ENCODE measurements at regions not wholly inside any gene's neighbourhood (a gene's known extent, or its start where the extent isn't known, plus 50 kb on each side); places are given as distances from the start of the nearest gene placed in this dataset.

GRCh38 chr2:19086231-19086651 is 272.2 kb downstream of the OSR1 start:
- BruUV-seq (replicated peaks), result no TSS peak
- no peak for FAIRE-seq

More at GRCh38 chr2:19086231-19086651, 272.2 kb downstream of the OSR1 start:
- Histone ChIP-seq H3K9me1 (replicated peaks; ENCODE audit: control insufficient read depth, extremely low read depth, insufficient read depth, low read length) (no peaks in the 10 kb centered on the region), H3K4me2 (ENCODE audit: insufficient read depth, low read length) (no peak overlapping the region), H4K20me1 (replicated peaks; ENCODE audit: control insufficient read depth, extremely low read depth, insufficient read depth, low read length) (no peaks in the 10 kb centered on the region), H2AFZ (ENCODE audit: low read depth, low read length) (no peak overlapping the region), H3K9me3 (replicated peaks; ENCODE audit: control insufficient read depth, insufficient read depth, low read length) (no peaks in the 10 kb centered on the region), H3K27ac (ENCODE audit: insufficient read depth, low read depth, low read length) (no peak overlapping the region), H3K36me3 (ENCODE audit: control insufficient read depth in 2 of 2, extremely low read depth in 1 of 2, insufficient read depth in 2 of 2, low read length in 2 of 2) (no peaks in the 10 kb centered on the region), H3K79me2 (ENCODE audit: control insufficient read depth, insufficient read depth, low read length) (no peaks in the 10 kb centered on the region), H3K4me3 (replicated peaks in 1 of 3; ENCODE audit: insufficient read depth in 1 of 3, low read depth in 1 of 3, low read length in 3 of 3) (no peak overlapping the region), H3K9ac (replicated peaks; ENCODE audit: extremely low read depth, insufficient read depth, low read length) (no peak overlapping the region), H3K4me1 (ENCODE audit: control insufficient read depth, extremely low read depth, insufficient read depth, low read length) (no peaks in the 10 kb centered on the region), H3K27me3 (ENCODE audit: control insufficient read depth in 2 of 2, insufficient read depth in 2 of 2, low read length in 2 of 2) (no peaks in the 10 kb centered on the region)
- intact Hi-C loops (cut with micrococcal nuclease) (no loop called here), dilution Hi-C loops (cut with MboI; ENCODE audit: extremely low pct_ligation_motif_present, low sequenced_read_pairs) (no loop called here)
- ChIA-PET POLR2A (no interaction called here), CTCF (no interaction called here)
- DNase-seq (ENCODE audit: low read depth, low spot score), result no peak
- TF ChIP-seq EZH2 (IDR thresholded peaks at IDR 0.05; ENCODE audit: borderline replicate concordance, low read depth, low read length, severe bottlenecking) (no peak), JUN (IDR thresholded peaks at IDR 0.05; ENCODE audit: borderline replicate concordance, insufficient read depth, insufficient read length, low read depth) (no peak), GATA2 (IDR thresholded peaks at IDR 0.05; ENCODE audit: insufficient read depth, insufficient read length, low read depth, low read length) (no peak), MYC (IDR thresholded peaks at IDR 0.05; ENCODE audit: low read depth, low read length) (no peak), CTCF (IDR thresholded peaks at IDR 0.05; ENCODE audit: extremely low read depth in 1 of 2, insufficient read depth in 1 of 2, low read depth in 1 of 2, low read length in 2 of 2) (no peak), POLR2AphosphoS5 (IDR thresholded peaks at IDR 0.05; ENCODE audit: insufficient read depth, low read depth, low read length) (no peak), POLR2A (IDR thresholded peaks at IDR 0.05; ENCODE audit: low read depth, low read length) (no peak), MAX (IDR thresholded peaks at IDR 0.05; ENCODE audit: insufficient read depth, insufficient read length) (no peak), FOS (IDR thresholded peaks at IDR 0.05; ENCODE audit: borderline replicate concordance, insufficient read depth, low read length) (no peak)

All from endothelial cell of umbilical vein (primary cell).